Natural killer cell (primary cell): ENCODE measurements at regions not wholly inside any gene's neighbourhood (a gene's known extent, or its start where the extent isn't known, plus 50 kb on each side); places are given as distances from the start of the nearest gene placed in this dataset.

Source experiments
- ATAC-seq, 3 donors: fragments of 150-1000 bp in 2 of 3; fragments of 200-7000 bp in 1 of 3; cut with Tn5 transposase; 1 replicate in 1 of 3; 2 replicates in 2 of 3; pipeline ENCODE4 v1.10.0; 2021; ENCODE audit warnings: mild to moderate bottlenecking in 2 of 3, moderate library complexity in 2 of 3
- DNase-seq, 2 donors: peaks; one replicate each; pipeline versions ENCODE4 v3.0.0 to v3.0.0-alpha.2; 2013 to 2021; ENCODE audit warnings: mixed read lengths in 1 of 2
- H3K27ac ChIP-seq: one replicate; pipeline ENCODE4 v1.5.1; 2013; ENCODE audit warnings: mild to moderate bottlenecking, low read length
- H3K27me3 ChIP-seq: one replicate; pipeline ENCODE4 v1.6.1; 2013; ENCODE audit warnings: low read length; ENCODE audit not compliant: control insufficient read depth, insufficient read depth
- H3K36me3 ChIP-seq: one replicate; pipeline ENCODE4 v1.6.1; 2013; ENCODE audit warnings: low read length; ENCODE audit not compliant: control insufficient read depth, insufficient read depth
- H3K4me1 ChIP-seq: one replicate; pipeline ENCODE4 v1.6.1; 2013; ENCODE audit warnings: low read length; ENCODE audit not compliant: control insufficient read depth, insufficient read depth
- H3K4me3 ChIP-seq: one replicate; pipeline ENCODE4 v1.5.1; 2013; ENCODE audit warnings: low read length
- H3K9me3 ChIP-seq: one replicate; pipeline ENCODE4 v1.6.1; 2013; ENCODE audit warnings: low read length; ENCODE audit not compliant: control insufficient read depth, insufficient read depth
- H3K27ac Mint-ChIP-seq, 2 donors: one replicate each; pipeline ENCODE4 v1.8.0; 2022; ENCODE audit warnings: mild to moderate bottlenecking in 2 of 2, mixed read lengths in 2 of 2, moderate library complexity in 1 of 2
- H3K27me3 Mint-ChIP-seq, 2 donors: one replicate each; pipeline ENCODE4 v1.8.0; 2022; ENCODE audit warnings: low read depth in 2 of 2, mixed read lengths in 2 of 2
- H3K36me3 Mint-ChIP-seq: one replicate; pipeline ENCODE4 v1.8.0; 2022; ENCODE audit warnings: mixed read lengths
- H3K4me1 Mint-ChIP-seq, 2 donors: one replicate each; pipeline ENCODE4 v1.8.0; 2022; ENCODE audit warnings: mixed read lengths in 2 of 2
- H3K4me3 Mint-ChIP-seq: one replicate; pipeline ENCODE4 v1.8.0; 2022; ENCODE audit warnings: mild to moderate bottlenecking, moderate library complexity, mixed read lengths
- H3K9me3 Mint-ChIP-seq, 2 donors: one replicate each; pipeline ENCODE4 v1.8.0; 2022; ENCODE audit warnings: mixed read lengths in 2 of 2
- WGBS: methylation state at CpG from one replicate; pipeline ENCODE4 v1.1.7; 2013; ENCODE audit warnings: missing lambda C conversion rate; ENCODE audit not compliant: insufficient coverage; 5-methylcytosine and 5-hydroxymethylcytosine counted together
- intact Hi-C: fragments of 100-400 bp; cut with micrococcal nuclease; formaldehyde crosslinking; loops from one replicate; pipeline ENCODE4 v1.14.2; 2022
- TF ChIP-seq, protein P1 (sequence below): fragments of 200-600 bp; IDR thresholded peaks from one replicate; pipeline ENCODE4 v1.8.0; 2022; ENCODE audit warnings: antibody characterized with exemption

DNA sequence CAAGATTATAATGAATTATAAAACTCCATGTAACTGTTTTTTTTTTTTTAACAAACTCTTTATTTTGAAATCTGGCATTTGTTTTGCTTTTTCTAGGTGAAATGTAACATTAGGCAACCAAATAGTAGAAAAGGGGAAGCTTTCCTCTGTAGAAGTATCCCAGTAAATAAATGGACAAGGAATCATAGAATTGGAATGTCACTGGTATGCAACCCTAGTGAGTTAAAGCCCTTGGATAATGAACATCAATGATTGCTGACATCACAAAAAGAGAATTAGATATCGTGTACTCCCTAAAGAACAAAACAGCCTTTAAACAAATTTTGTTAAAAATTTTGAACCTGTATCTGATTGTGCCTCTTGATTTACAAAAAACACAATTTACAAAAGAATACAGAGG, 93.9 kb upstream of the OGFRL1 start:
- H3K27me3 Mint-ChIP-seq: peaks cover 0 to 6% of the 10 kb centered on the region in 2 donors
- 100% methylated on average over 1 of the region's 1 CpG for WGBS
- Histone ChIP-seq H3K4me3 (no peak overlapping the region), H3K9me3 (no peaks in the 10 kb centered on the region), H3K27me3 (no peaks in the 10 kb centered on the region), H3K36me3 (no peaks in the 10 kb centered on the region), H3K27ac (no peak overlapping the region), H3K4me1 (no peaks in the 10 kb centered on the region)
- ATAC-seq (no peak), DNase-seq (no peak)
- H3K27ac Mint-ChIP-seq: no peak overlapping the region
- H3K9me3 Mint-ChIP-seq: no peaks in the 10 kb centered on the region
- no peak overlapping the region for H3K4me3 Mint-ChIP-seq
- intact Hi-C loops: no loop called here
- TF ChIP-seq, protein P1, sequence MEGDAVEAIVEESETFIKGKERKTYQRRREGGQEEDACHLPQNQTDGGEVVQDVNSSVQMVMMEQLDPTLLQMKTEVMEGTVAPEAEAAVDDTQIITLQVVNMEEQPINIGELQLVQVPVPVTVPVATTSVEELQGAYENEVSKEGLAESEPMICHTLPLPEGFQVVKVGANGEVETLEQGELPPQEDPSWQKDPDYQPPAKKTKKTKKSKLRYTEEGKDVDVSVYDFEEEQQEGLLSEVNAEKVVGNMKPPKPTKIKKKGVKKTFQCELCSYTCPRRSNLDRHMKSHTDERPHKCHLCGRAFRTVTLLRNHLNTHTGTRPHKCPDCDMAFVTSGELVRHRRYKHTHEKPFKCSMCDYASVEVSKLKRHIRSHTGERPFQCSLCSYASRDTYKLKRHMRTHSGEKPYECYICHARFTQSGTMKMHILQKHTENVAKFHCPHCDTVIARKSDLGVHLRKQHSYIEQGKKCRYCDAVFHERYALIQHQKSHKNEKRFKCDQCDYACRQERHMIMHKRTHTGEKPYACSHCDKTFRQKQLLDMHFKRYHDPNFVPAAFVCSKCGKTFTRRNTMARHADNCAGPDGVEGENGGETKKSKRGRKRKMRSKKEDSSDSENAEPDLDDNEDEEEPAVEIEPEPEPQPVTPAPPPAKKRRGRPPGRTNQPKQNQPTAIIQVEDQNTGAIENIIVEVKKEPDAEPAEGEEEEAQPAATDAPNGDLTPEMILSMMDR: no peak
- no peaks in the 10 kb centered on the region for H3K36me3 Mint-ChIP-seq
- H3K4me1 Mint-ChIP-seq: no peaks in the 10 kb centered on the region

DNA sequence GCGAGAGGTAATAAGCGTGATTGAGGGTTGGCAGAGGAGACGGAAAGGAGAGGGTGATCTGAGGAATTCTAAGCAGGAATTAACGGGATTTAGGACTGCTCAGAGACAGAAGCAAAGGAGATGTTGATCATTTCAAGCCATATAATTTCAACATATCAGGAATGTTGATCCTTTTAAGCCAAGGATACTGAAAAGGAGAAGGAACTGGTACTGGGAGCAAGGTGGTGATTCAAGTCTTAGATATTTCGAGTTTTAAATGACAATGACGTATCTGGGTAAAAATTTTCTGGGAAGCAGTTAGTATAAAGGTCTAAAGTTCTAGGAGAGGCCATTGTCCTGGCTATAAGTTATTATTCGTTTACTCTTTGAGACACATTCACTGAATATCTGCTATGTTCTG, 91.3 kb upstream of the OGFRL1 start:
- intact Hi-C loops: no loop called here
- no peak overlapping the region for H3K27ac ChIP-seq

DNA sequence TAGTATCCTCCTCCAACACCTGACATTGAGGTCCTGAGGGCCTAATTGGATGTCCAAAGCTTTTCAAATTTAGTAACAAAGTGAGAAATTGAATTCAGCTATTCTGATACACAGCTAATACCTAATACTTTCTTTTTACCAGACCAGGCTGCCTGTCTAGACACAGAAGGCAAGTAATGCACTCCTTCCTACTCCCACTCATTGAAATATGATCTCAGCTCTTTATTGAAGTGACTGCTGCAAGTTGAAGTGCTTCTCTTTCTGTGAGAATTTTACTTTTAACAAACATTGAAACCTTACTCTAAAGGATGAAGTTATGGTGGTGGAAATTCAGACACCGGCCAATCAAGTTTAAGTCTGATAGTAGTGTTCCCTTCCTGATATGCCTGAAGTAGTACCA, 90.8 kb upstream of the OGFRL1 start:
- Mint-ChIP-seq H3K36me3 (no peaks in the 10 kb centered on the region), H3K4me3 (no peak overlapping the region), H3K9me3 (no peaks in the 10 kb centered on the region), H3K27me3 (peaks cover 0 to 2% of the 10 kb centered on the region in 2 donors), H3K27ac (no peak overlapping the region), H3K4me1 (no peaks in the 10 kb centered on the region)
- H3K4me3 ChIP-seq: no peak overlapping the region
- H3K36me3 ChIP-seq: no peaks in the 10 kb centered on the region
- intact Hi-C loops: no loop called here
- H3K27ac ChIP-seq: no peak overlapping the region
- no peak for ATAC-seq
- no peaks in the 10 kb centered on the region for H3K27me3 ChIP-seq
- H3K9me3 ChIP-seq: no peaks in the 10 kb centered on the region
- TF ChIP-seq, protein P1: no peak
- no peaks in the 10 kb centered on the region for H3K4me1 ChIP-seq
- no peak for DNase-seq
- WGBS: 100% methylated on average over 1 of the region's 1 CpG

More for the DNA sequence above, 91.3 kb upstream of the OGFRL1 start:
- Histone ChIP-seq H3K4me1 (no peaks in the 10 kb centered on the region), H3K4me3 (no peak overlapping the region), H3K36me3 (no peaks in the 10 kb centered on the region), H3K27me3 (no peaks in the 10 kb centered on the region), H3K9me3 (no peaks in the 10 kb centered on the region)
- DNase-seq: no peak
- Mint-ChIP-seq H3K4me3 (no peak overlapping the region), H3K36me3 (no peaks in the 10 kb centered on the region), H3K9me3 (no peaks in the 10 kb centered on the region), H3K4me1 (no peaks in the 10 kb centered on the region), H3K27me3 (peaks cover 0 to 2% of the 10 kb centered on the region in 2 donors), H3K27ac (no peak overlapping the region)
- 94% methylated on average over 7 of the region's 7 CpGs for WGBS
- TF ChIP-seq, protein P1: no peak
- no peak for ATAC-seq

DNA sequence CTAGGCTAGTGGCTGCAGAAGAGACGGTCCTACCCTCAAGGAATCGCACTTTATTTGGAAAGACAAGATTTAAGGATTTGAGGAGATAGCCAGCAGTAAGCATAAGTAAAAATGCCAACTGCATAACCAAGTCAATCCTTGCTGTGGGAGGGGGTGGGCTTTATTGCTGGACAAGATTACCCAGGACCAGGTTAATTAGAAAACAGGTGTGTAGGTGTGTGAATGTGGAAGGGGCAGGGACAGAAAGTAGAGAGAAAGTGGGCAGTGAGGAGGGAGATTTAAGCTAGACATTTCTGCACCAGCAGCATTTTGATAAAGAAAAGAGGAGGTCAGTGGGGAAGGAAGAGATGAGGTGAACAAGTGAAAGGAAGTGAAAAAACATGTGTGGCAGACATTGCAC, 89.7 kb upstream of the OGFRL1 start:
- ATAC-seq: no peak
- Histone ChIP-seq H3K36me3 (no peaks in the 10 kb centered on the region), H3K9me3 (no peaks in the 10 kb centered on the region), H3K27ac (no peak overlapping the region), H3K27me3 (no peaks in the 10 kb centered on the region), H3K4me3 (no peak overlapping the region), H3K4me1 (no peaks in the 10 kb centered on the region)
- TF ChIP-seq, protein P1: no peak
- no peak overlapping the region for H3K4me3 Mint-ChIP-seq
- H3K36me3 Mint-ChIP-seq: no peaks in the 10 kb centered on the region
- no peaks in the 10 kb centered on the region for H3K9me3 Mint-ChIP-seq
- 95% methylated on average over 2 of the region's 2 CpGs for WGBS
- intact Hi-C loops: no loop called here
- no peak for DNase-seq
- H3K27ac Mint-ChIP-seq: no peak overlapping the region
- H3K27me3 Mint-ChIP-seq: peaks cover 6% of the 10 kb centered on the region in 2 donors
- no peaks in the 10 kb centered on the region for H3K4me1 Mint-ChIP-seq
